GM21717 (cell line): ENCODE measurements at regions not wholly inside any gene's neighbourhood (a gene's known extent, or its start where the extent isn't known, plus 50 kb on each side); places are given as distances from the start of the nearest gene placed in this dataset.

Source experiments
- ATAC-seq: cut with Tn5 transposase; IDR thresholded peaks from one replicate; pipeline ENCODE4 v1.9.1; 2021; ENCODE audit warnings: mild to moderate bottlenecking, moderate library complexity; ENCODE audit not compliant: unreplicated experiment

GRCh38 chr2:12299431-12299830 lies 417.3 kb upstream of the TRIB2 start:
- no peak for ATAC-seq

- ATAC-seq = no peak
These were observed 416.6 kb upstream of the TRIB2 start for GRCh38 chr2:12300019-12300602.

GRCh38 chr2:12300927-12301326 lies 415.8 kb upstream of the TRIB2 start:
- ATAC-seq = no peak

- ATAC-seq = no peak
These were observed 414.6 kb upstream of the TRIB2 start for GRCh38 chr2:12302140-12302539.

GRCh38 chr2:12302691-12303090 lies 414.0 kb upstream of the TRIB2 start:
- no peak for ATAC-seq

GRCh38 chr2:12303181-12304030 lies 413.3 kb upstream of the TRIB2 start:
- ATAC-seq = no peak

GRCh38 chr2:12304564-12305171 lies 412.1 kb upstream of the TRIB2 start:
- ATAC-seq = no peak

- ATAC-seq = no peak
These were observed 410.8 kb upstream of the TRIB2 start for GRCh38 chr2:12305931-12306330.

- no peak for ATAC-seq
These were observed 406.3 kb upstream of the TRIB2 start for GRCh38 chr2:12310399-12310798.

- no peak for ATAC-seq
These were observed 403.1 kb upstream of the TRIB2 start for GRCh38 chr2:12313445-12314126.

- ATAC-seq = no peak
These were observed 402.5 kb upstream of the TRIB2 start for GRCh38 chr2:12314127-12314760.

GRCh38 chr2:12315224-12315623 lies 401.5 kb upstream of the TRIB2 start:
- ATAC-seq = no peak

GRCh38 chr2:12316476-12316875 lies 400.3 kb upstream of the TRIB2 start:
- ATAC-seq = no peak

GRCh38 chr2:12317286-12317685 lies 399.4 kb upstream of the TRIB2 start:
- ATAC-seq = no peak

GRCh38 chr2:12317814-12318426 lies 398.8 kb upstream of the TRIB2 start:
- ATAC-seq = no peak

- no peak for ATAC-seq
These were observed 398.2 kb upstream of the TRIB2 start for GRCh38 chr2:12318427-12319057.

GRCh38 chr2:12320027-12320734 lies 396.6 kb upstream of the TRIB2 start:
- no peak for ATAC-seq

- ATAC-seq = no peak
These were observed 395.6 kb upstream of the TRIB2 start for GRCh38 chr2:12320991-12321641.

GRCh38 chr2:12321886-12322285 lies 394.9 kb upstream of the TRIB2 start:
- ATAC-seq = no peak
